Kidney (tissue), 13 donors: ENCODE measurements at regions not wholly inside any gene's neighbourhood (a gene's known extent, or its start where the extent isn't known, plus 50 kb on each side); places are given as distances from the start of the nearest gene placed in this dataset.
"Not testable (repeated sequence)": the region's sequence is repeated elsewhere in the genome, so short reads cannot be mapped to it uniquely, and the experiment has no call there.

Experiments used
- DNase-seq, 5 donors: peaks; one replicate each; pipeline ENCODE4 v3.0.0-alpha.2; 2013 to 2020
- FAIRE-seq: peaks from 2 replicates; lab custom pipeline; 2012; peaks lifted over from hg19 to GRCh38; lab: Jason Lieb, UNC
- H3K27ac ChIP-seq, 2 donors: one replicate each; pipeline ENCODE4 v1.7.0; 2013; ENCODE audit warnings: low read depth in 2 of 2, low read length in 2 of 2, inconsistent platforms in 1 of 2
- H3K27me3 ChIP-seq: one replicate; pipeline ENCODE4 v1.7.1; 2013; ENCODE audit warnings: low read length, inconsistent platforms; ENCODE audit not compliant: control insufficient read depth, insufficient read depth
- H3K36me3 ChIP-seq, 3 donors: one replicate each; pipeline versions ENCODE4 v1.7.0 to v1.7.1; 2013; ENCODE audit warnings: low read length in 3 of 3, control low read depth in 1 of 3, inconsistent platforms in 1 of 3; ENCODE audit not compliant: insufficient read depth in 3 of 3, control insufficient read depth in 2 of 3
- H3K4me1 ChIP-seq, 3 donors: one replicate each; pipeline versions ENCODE4 v1.7.0 to v1.7.1; 2013; ENCODE audit warnings: low read length in 3 of 3, inconsistent platforms in 1 of 3, low read depth in 1 of 3; ENCODE audit not compliant: control insufficient read depth in 2 of 3, insufficient read depth in 2 of 3
- H3K4me3 ChIP-seq, 3 donors: one replicate each; pipeline versions ENCODE4 v1.7.0 to v1.8.1; 2013; ENCODE audit warnings: low read length in 3 of 3, control low read depth in 1 of 3, inconsistent platforms in 1 of 3
- H3K9ac ChIP-seq, 3 donors: one replicate each; pipeline versions ENCODE4 v1.7.0 to v1.7.1; 2013; ENCODE audit warnings: low read length in 3 of 3, control low read depth in 1 of 3, inconsistent platforms in 1 of 3
- H3K9me3 ChIP-seq, 3 donors: one replicate each; pipeline versions ENCODE4 v1.7.0 to v1.7.1; 2013; ENCODE audit warnings: low read length in 3 of 3, control low read depth in 1 of 3, inconsistent platforms in 1 of 3; ENCODE audit not compliant: control insufficient read depth in 2 of 3, insufficient read depth in 1 of 3
- intact Hi-C: fragments of 100-400 bp; cut with DNase I; formaldehyde crosslinking; loops from one replicate; pipeline ENCODE4 v1.11.1; 2022
- TF ChIP-seq, protein P1 (sequence below): IDR thresholded peaks from 3 replicates; pipeline ENCODE4 v1.5.1; 2012; ENCODE audit warnings: mild to moderate bottlenecking, moderate library complexity, borderline replicate concordance; ENCODE audit not compliant: insufficient read depth; ENCODE audit errors: extremely low read depth
- donor health status: control.
- donor health status: control.
- donor health status: control.
- donor health status: control.
- donor health status: control.
- donor health status: DM: yes; HTN: yes; CAD: no.
- donor health status: Normal renal cell carcinoma (clear cell type).

DNA sequence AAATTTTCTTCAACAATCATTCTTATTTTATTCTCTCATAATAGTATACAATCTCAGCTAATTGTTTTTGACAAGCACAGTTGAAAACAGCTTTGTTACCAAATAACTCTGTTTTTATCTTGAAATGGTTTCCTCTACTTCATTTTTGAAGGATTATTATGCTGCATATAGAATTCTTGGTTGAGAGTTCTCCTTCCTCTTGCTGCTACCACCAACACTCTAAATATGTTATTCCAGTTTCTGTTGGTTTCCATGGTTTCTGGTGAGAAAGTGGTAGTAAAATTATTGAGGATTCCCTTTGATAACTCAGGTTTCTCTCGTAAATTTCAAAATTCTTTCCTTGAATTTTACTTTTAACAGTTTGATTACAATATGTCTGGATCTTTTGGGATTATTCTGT lies 1725.9 kb downstream of the PCDH9 start:
- Histone ChIP-seq H3K9me3 (peaks cover 0 to 3% (median 0%) of the 10 kb centered on the region in 3 donors), H3K4me3 (no peak overlapping the region), H3K4me1 (no peaks in the 10 kb centered on the region), H3K27me3 (no peaks in the 10 kb centered on the region), H3K9ac (no peak overlapping the region), H3K27ac (no peak overlapping the region), H3K36me3 (no peaks in the 10 kb centered on the region)
- FAIRE-seq = no peak
- intact Hi-C loops = no loop called here
- DNase-seq = no peak
- TF ChIP-seq, protein P1, sequence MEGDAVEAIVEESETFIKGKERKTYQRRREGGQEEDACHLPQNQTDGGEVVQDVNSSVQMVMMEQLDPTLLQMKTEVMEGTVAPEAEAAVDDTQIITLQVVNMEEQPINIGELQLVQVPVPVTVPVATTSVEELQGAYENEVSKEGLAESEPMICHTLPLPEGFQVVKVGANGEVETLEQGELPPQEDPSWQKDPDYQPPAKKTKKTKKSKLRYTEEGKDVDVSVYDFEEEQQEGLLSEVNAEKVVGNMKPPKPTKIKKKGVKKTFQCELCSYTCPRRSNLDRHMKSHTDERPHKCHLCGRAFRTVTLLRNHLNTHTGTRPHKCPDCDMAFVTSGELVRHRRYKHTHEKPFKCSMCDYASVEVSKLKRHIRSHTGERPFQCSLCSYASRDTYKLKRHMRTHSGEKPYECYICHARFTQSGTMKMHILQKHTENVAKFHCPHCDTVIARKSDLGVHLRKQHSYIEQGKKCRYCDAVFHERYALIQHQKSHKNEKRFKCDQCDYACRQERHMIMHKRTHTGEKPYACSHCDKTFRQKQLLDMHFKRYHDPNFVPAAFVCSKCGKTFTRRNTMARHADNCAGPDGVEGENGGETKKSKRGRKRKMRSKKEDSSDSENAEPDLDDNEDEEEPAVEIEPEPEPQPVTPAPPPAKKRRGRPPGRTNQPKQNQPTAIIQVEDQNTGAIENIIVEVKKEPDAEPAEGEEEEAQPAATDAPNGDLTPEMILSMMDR = no peak

DNA sequence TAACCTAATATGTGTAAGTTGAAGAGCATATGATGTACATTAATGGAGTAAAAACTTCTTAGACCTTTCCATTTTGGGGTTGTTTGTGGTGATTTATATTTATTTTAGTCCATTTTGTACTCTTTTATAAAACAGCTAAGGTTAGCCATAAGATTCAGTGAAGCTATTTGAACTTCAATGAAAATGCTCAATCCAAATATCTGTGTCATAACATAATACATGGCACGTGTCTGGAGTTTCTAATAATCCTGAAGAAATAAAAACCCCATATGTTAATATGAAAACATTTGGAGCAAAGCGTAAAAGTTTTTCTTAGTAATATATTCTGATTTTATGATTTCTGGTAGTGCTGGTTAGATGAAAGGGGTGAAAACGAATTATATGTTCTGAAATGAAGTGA lies 1729.7 kb downstream of the PCDH9 start:
- Histone ChIP-seq H3K27me3 (no peaks in the 10 kb centered on the region), H3K27ac (no peak overlapping the region), H3K36me3 (no peaks in the 10 kb centered on the region), H3K4me1 (no peaks in the 10 kb centered on the region), H3K4me3 (no peak overlapping the region), H3K9ac (no peak overlapping the region), H3K9me3 (peaks cover 0 to 3% (median 0%) of the 10 kb centered on the region in 3 donors)
- TF ChIP-seq, protein P1 = no peak
- DNase-seq = no peak
- no peak for FAIRE-seq
- intact Hi-C loops = no loop called here

DNA sequence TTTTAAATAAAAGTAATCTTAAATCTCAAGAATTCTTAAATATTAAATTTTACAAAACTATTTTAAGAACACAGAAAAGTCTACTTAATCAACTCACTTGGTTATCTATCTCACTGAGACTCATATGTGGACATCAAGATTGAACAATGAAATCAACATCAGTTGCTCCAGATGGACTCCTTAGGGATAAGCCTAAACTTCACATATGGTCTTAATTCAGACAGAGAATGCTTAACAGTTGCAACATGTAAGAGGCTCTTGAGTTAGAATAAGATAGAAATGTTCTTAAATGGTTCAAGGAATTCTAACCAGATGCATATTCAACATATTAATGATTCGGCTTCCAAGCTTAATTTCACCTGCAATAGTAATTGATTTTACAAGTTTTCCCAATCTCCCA lies 1730.9 kb downstream of the PCDH9 start:
- TF ChIP-seq, protein P1 = no peak
- H3K9ac ChIP-seq = no peak overlapping the region
- H3K27ac ChIP-seq = no peak overlapping the region
- no peaks in the 10 kb centered on the region for H3K9me3 ChIP-seq
- intact Hi-C loops = no loop called here
- H3K27me3 ChIP-seq = no peaks in the 10 kb centered on the region
- FAIRE-seq (no peak), DNase-seq (no peak)
- no peaks in the 10 kb centered on the region for H3K4me1 ChIP-seq
- no peak overlapping the region for H3K4me3 ChIP-seq
- H3K36me3 ChIP-seq = no peaks in the 10 kb centered on the region

DNA sequence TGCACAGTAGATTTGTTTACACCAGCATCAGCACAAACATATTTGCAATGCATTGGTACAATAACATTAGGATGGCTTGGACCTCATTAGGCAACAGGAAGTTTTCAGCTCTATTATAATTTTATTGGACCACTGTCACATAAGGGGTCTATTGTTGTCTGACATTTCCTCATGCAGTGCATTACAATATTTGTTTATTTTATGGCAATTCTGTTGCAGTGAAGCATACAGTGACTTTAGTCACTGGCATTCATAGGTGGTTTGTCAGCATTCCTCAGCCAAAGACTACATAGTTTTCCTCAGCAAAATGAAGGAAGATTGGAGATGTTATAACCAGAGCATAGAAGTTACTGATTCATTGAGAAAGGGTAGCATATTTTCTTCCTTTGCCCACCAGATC lies 1732.9 kb downstream of the PCDH9 start:
- intact Hi-C loops = no loop called here
- no peak overlapping the region for H3K4me3 ChIP-seq
- FAIRE-seq = no peak

DNA sequence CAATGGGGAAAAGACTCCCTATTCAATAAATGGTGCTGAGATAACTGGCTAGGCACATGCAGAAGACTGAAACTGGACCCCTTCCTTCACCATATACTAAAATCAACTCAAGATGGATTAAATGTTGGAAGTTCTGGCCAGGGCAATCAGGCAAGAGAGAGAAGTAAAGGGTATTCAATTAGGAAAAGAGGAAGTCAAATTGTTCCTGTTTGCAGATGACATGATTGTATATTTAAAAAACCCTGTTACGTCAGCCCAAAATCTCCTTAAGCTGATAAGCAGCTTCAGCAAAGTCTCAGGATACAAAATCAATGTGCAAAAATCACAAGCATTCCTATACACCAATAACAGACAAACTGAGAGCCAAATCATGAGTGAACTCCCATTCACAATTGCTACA lies 1739.4 kb downstream of the PCDH9 start:
- intact Hi-C loops, H3K4me1 ChIP-seq: not testable (repeated sequence)

More for the DNA sequence above, 1732.9 kb downstream of the PCDH9 start:
- Histone ChIP-seq H3K4me1 (no peaks in the 10 kb centered on the region), H3K9ac (no peak overlapping the region), H3K27ac (no peak overlapping the region), H3K27me3 (no peaks in the 10 kb centered on the region), H3K36me3 (no peaks in the 10 kb centered on the region), H3K9me3 (no peaks in the 10 kb centered on the region)
- DNase-seq = no peak
- TF ChIP-seq, protein P1 = no peak

More for the DNA sequence above, 1739.4 kb downstream of the PCDH9 start:
- not testable (repeated sequence) for H3K27ac ChIP-seq, H3K9ac ChIP-seq, H3K27me3 ChIP-seq, H3K36me3 ChIP-seq, H3K4me3 ChIP-seq, H3K9me3 ChIP-seq, FAIRE-seq, DNase-seq
